ENCODE measurements at regions not wholly inside any gene's neighbourhood (a gene's known extent, or its start where the extent isn't known, plus 50 kb on each side); places are given as distances from the start of the nearest gene placed in this dataset.
"Not testable (repeated sequence)": the region's sequence is repeated elsewhere in the genome, so short reads cannot be mapped to it uniquely, and the experiment has no call there.

GRCh38 chr16:54734156-54734555 lies 196.5 kb upstream of the IRX5 start:
- no peak for FAIRE-seq
- no peak for DNase-seq (ENCODE audit: insufficient read length, low spot score)
- no peak for TF ChIP-seq POLR2A (IDR thresholded peaks at IDR 0.05; ENCODE audit: low read depth, low read length)

- DNase-seq (ENCODE audit: insufficient read length, low spot score); FAIRE-seq: not testable (repeated sequence)
These were observed 203.0 kb upstream of the IRX5 start for GRCh38 chr16:54727696-54728095.

GRCh38 chr16:54724346-54724925 lies 206.2 kb upstream of the IRX5 start:
- DNase-seq (ENCODE audit: insufficient read length, low spot score) (no peak), FAIRE-seq (no peak)
- no peak for TF ChIP-seq POLR2A (IDR thresholded peaks at IDR 0.05; ENCODE audit: low read depth, low read length)

GRCh38 chr16:54722210-54722676 lies 208.4 kb upstream of the IRX5 start:
- TF ChIP-seq POLR2A (IDR thresholded peaks at IDR 0.05; ENCODE audit: low read depth, low read length), result no peak
- DNase-seq (ENCODE audit: insufficient read length, low spot score), result no peak
- FAIRE-seq, result no peak

- DNase-seq (ENCODE audit: insufficient read length, low spot score) (no peak), FAIRE-seq (no peak)
- TF ChIP-seq POLR2A (IDR thresholded peaks at IDR 0.05; ENCODE audit: low read depth, low read length), result no peak
These were observed 210.4 kb upstream of the IRX5 start for GRCh38 chr16:54720259-54720658.

GRCh38 chr16:54719624-54720023 lies 211.0 kb upstream of the IRX5 start:
- DNase-seq (ENCODE audit: insufficient read length, low spot score) (no peak), FAIRE-seq (no peak)
- TF ChIP-seq POLR2A (IDR thresholded peaks at IDR 0.05; ENCODE audit: low read depth, low read length), result no peak

- no peak for FAIRE-seq
These were observed 212.3 kb upstream of the IRX5 start for GRCh38 chr16:54718376-54718775.

GRCh38 chr16:54715011-54715410 lies 215.7 kb upstream of the IRX5 start:
- TF ChIP-seq POLR2A (IDR thresholded peaks at IDR 0.05; ENCODE audit: low read depth, low read length), result no peak
- FAIRE-seq, result no peak
- DNase-seq (ENCODE audit: insufficient read length, low spot score), result no peak

More at GRCh38 chr16:54718376-54718775, 212.3 kb upstream of the IRX5 start:
- TF ChIP-seq POLR2A (IDR thresholded peaks at IDR 0.05; ENCODE audit: low read depth, low read length), result no peak
- no peak for DNase-seq (ENCODE audit: insufficient read length, low spot score)

- no peak for TF ChIP-seq POLR2A (IDR thresholded peaks at IDR 0.05; ENCODE audit: low read depth, low read length)
- no peak for DNase-seq (ENCODE audit: insufficient read length, low spot score)
- no peak for FAIRE-seq
These were observed 217.8 kb upstream of the IRX5 start for GRCh38 chr16:54712866-54713265.

GRCh38 chr16:54707813-54708212 lies 222.9 kb upstream of the IRX5 start:
- TF ChIP-seq POLR2A (IDR thresholded peaks at IDR 0.05; ENCODE audit: low read depth, low read length), result no peak
- DNase-seq (ENCODE audit: insufficient read length, low spot score), result no peak
- FAIRE-seq, result no peak

GRCh38 chr16:54706406-54706805 lies 224.3 kb upstream of the IRX5 start:
- DNase-seq (ENCODE audit: insufficient read length, low spot score) (no peak), FAIRE-seq (no peak)
- no peak for TF ChIP-seq POLR2A (IDR thresholded peaks at IDR 0.05; ENCODE audit: low read depth, low read length)

- DNase-seq (ENCODE audit: insufficient read length, low spot score) (no peak), FAIRE-seq (no peak)
- no peak for TF ChIP-seq POLR2A (IDR thresholded peaks at IDR 0.05; ENCODE audit: low read depth, low read length)
These were observed 227.3 kb upstream of the IRX5 start for GRCh38 chr16:54703339-54703738.

GRCh38 chr16:54699656-54700055 lies 231.0 kb upstream of the IRX5 start:
- DNase-seq (ENCODE audit: insufficient read length, low spot score) (no peak), FAIRE-seq (no peak)
- no peak for TF ChIP-seq POLR2A (IDR thresholded peaks at IDR 0.05; ENCODE audit: low read depth, low read length)

GRCh38 chr16:54697677-54698076 lies 233.0 kb upstream of the IRX5 start:
- TF ChIP-seq POLR2A (IDR thresholded peaks at IDR 0.05; ENCODE audit: low read depth, low read length), result no peak
- FAIRE-seq, result no peak

GRCh38 chr16:54696970-54697369 lies 233.7 kb upstream of the IRX5 start:
- no peak for DNase-seq (ENCODE audit: insufficient read length, low spot score)
- TF ChIP-seq POLR2A (IDR thresholded peaks at IDR 0.05; ENCODE audit: low read depth, low read length), result no peak
- no peak for FAIRE-seq

More at GRCh38 chr16:54697677-54698076, 233.0 kb upstream of the IRX5 start:
- DNase-seq (ENCODE audit: insufficient read length, low spot score), result no peak

GRCh38 chr16:54696522-54696921 lies 234.1 kb upstream of the IRX5 start:
- TF ChIP-seq POLR2A (IDR thresholded peaks at IDR 0.05; ENCODE audit: low read depth, low read length), result no peak
- FAIRE-seq (no peak), DNase-seq (ENCODE audit: insufficient read length, low spot score) (no peak)

Data from H54 (cell line).